ENCODE measurements at regions not wholly inside any gene's neighbourhood (a gene's known extent, or its start where the extent isn't known, plus 50 kb on each side); places are given as distances from the start of the nearest gene placed in this dataset.

DNA sequence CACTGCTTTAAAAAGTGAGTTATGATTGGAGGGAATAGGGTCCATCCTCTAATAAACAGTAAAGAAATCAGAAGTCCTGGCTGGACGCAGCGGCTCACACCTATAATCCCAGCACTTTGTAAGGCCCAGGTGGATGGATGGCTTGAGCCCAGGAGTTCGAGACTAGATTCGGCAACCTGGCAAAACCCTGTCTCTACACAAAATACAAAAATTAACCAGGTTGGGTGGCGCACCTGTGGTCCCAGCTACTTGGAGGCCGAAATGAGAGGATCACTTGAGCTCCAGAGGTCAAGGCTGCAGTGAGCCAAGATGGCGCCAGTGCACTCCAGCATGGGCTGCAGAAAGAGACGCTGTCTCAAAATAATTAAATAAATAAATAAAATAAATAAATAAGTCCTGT is 171.2 kb downstream of the POTEB3 start:
- peaks cover 11% of the 10 kb centered on the region for H3K9me3 Mint-ChIP-seq (ENCODE audit: unreplicated experiment)
- H3K36me3 ChIP-seq (ENCODE audit: insufficient read depth, low read length), result no peaks in the 10 kb centered on the region
- no peak for FAIRE-seq

DNA sequence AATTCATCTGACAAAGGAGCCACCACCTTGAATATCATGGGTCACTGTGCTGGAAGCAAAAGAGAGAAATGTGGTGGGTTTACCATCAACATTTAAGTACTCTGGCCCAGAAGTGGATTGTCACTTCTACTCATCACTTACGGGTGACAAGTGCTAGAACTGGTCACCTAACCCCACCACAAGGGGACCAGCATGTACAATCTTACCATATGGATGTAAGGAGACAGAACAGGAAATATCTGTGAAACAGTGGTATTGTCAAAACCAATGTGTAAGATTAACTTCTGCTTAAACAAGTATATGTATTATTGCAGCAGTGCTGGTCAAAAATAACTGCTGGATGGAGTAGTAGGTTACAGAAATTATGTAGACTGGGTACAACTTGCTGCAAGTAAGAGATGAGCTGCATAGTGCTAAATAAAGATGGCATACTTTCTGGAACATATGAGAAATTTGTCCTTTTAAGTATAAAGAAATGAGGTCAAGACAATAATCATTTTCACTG is 171.8 kb downstream of the POTEB3 start:
- Histone ChIP-seq H3K79me2 (ENCODE audit: insufficient read depth, low read length) (no peaks in the 10 kb centered on the region), H4K20me1 (ENCODE audit: insufficient read depth, low read length) (no peaks in the 10 kb centered on the region), H3K36me3 (ENCODE audit: insufficient read depth, low read length) (no peaks in the 10 kb centered on the region), H3K27me3 (ENCODE audit: insufficient read depth, low read length) (no peaks in the 10 kb centered on the region), H2AFZ (ENCODE audit: low read depth, low read length) (no peak overlapping the region), H3K4me2 (ENCODE audit: low read length) (no peak overlapping the region), H3K9ac (ENCODE audit: low read length) (no peak overlapping the region), H3K9me3 (ENCODE audit: insufficient read depth, low read depth, low read length) (peaks cover 11% of the 10 kb centered on the region), H3K27ac (ENCODE audit: low read depth, low read length) (no peak overlapping the region), H3K4me3 (ENCODE audit: insufficient read depth, low read depth, low read length) (no peak overlapping the region), H3K4me1 (ENCODE audit: insufficient read depth, low read length) (no peaks in the 10 kb centered on the region)
- no peak overlapping the region for H3K27ac Mint-ChIP-seq (ENCODE audit: unreplicated experiment)
- FAIRE-seq (no peak), DNase-seq (ENCODE audit: low read depth) (no peak)
- no peaks in the 10 kb centered on the region for H3K4me1 Mint-ChIP-seq (ENCODE audit: low read depth, unreplicated experiment)
- peaks cover 11% of the 10 kb centered on the region for H3K9me3 Mint-ChIP-seq (ENCODE audit: unreplicated experiment)
- H3K4me3 Mint-ChIP-seq (ENCODE audit: unreplicated experiment), result no peak overlapping the region
- no peaks in the 10 kb centered on the region for H3K36me3 Mint-ChIP-seq (ENCODE audit: low read depth, unreplicated experiment)
- H3K27me3 Mint-ChIP-seq (ENCODE audit: low read depth, unreplicated experiment), result no peaks in the 10 kb centered on the region
- no peak for TF ChIP-seq EZH2 (IDR thresholded peaks at IDR 0.05; ENCODE audit: insufficient read depth, low read length)
- TF ChIP-seq, protein P1, sequence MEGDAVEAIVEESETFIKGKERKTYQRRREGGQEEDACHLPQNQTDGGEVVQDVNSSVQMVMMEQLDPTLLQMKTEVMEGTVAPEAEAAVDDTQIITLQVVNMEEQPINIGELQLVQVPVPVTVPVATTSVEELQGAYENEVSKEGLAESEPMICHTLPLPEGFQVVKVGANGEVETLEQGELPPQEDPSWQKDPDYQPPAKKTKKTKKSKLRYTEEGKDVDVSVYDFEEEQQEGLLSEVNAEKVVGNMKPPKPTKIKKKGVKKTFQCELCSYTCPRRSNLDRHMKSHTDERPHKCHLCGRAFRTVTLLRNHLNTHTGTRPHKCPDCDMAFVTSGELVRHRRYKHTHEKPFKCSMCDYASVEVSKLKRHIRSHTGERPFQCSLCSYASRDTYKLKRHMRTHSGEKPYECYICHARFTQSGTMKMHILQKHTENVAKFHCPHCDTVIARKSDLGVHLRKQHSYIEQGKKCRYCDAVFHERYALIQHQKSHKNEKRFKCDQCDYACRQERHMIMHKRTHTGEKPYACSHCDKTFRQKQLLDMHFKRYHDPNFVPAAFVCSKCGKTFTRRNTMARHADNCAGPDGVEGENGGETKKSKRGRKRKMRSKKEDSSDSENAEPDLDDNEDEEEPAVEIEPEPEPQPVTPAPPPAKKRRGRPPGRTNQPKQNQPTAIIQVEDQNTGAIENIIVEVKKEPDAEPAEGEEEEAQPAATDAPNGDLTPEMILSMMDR (IDR thresholded peaks at IDR 0.05; ENCODE audit: insufficient read depth, low read depth, low read length), result no peak

More for the DNA sequence above, 171.2 kb downstream of the POTEB3 start:
- H3K27ac ChIP-seq (ENCODE audit: low read depth, low read length), result no peak overlapping the region
- no peaks in the 10 kb centered on the region for H3K4me1 Mint-ChIP-seq (ENCODE audit: low read depth, unreplicated experiment)
- no peaks in the 10 kb centered on the region for H3K79me2 ChIP-seq (ENCODE audit: insufficient read depth, low read length)
- no peak overlapping the region for H3K4me2 ChIP-seq (ENCODE audit: low read length)
- H3K27me3 ChIP-seq (ENCODE audit: insufficient read depth, low read length), result no peaks in the 10 kb centered on the region
- H3K27ac Mint-ChIP-seq (ENCODE audit: unreplicated experiment), result no peak overlapping the region
- no peak overlapping the region for H3K4me3 ChIP-seq (ENCODE audit: insufficient read depth, low read depth, low read length)
- H3K4me3 Mint-ChIP-seq (ENCODE audit: unreplicated experiment), result no peak overlapping the region
- no peak overlapping the region for H3K9ac ChIP-seq (ENCODE audit: low read length)
- H3K36me3 Mint-ChIP-seq (ENCODE audit: low read depth, unreplicated experiment), result no peaks in the 10 kb centered on the region
- TF ChIP-seq, protein P1 (IDR thresholded peaks at IDR 0.05; ENCODE audit: insufficient read depth, low read depth, low read length), result no peak
- no peak for TF ChIP-seq EZH2 (IDR thresholded peaks at IDR 0.05; ENCODE audit: insufficient read depth, low read length)
- DNase-seq (ENCODE audit: low read depth), result no peak
- no peaks in the 10 kb centered on the region for H3K4me1 ChIP-seq (ENCODE audit: insufficient read depth, low read length)
- no peaks in the 10 kb centered on the region for H3K27me3 Mint-ChIP-seq (ENCODE audit: low read depth, unreplicated experiment)
- peaks cover 11% of the 10 kb centered on the region for H3K9me3 ChIP-seq (ENCODE audit: insufficient read depth, low read depth, low read length)
- H4K20me1 ChIP-seq (ENCODE audit: insufficient read depth, low read length), result no peaks in the 10 kb centered on the region
- no peak overlapping the region for H2AFZ ChIP-seq (ENCODE audit: low read depth, low read length)

DNA sequence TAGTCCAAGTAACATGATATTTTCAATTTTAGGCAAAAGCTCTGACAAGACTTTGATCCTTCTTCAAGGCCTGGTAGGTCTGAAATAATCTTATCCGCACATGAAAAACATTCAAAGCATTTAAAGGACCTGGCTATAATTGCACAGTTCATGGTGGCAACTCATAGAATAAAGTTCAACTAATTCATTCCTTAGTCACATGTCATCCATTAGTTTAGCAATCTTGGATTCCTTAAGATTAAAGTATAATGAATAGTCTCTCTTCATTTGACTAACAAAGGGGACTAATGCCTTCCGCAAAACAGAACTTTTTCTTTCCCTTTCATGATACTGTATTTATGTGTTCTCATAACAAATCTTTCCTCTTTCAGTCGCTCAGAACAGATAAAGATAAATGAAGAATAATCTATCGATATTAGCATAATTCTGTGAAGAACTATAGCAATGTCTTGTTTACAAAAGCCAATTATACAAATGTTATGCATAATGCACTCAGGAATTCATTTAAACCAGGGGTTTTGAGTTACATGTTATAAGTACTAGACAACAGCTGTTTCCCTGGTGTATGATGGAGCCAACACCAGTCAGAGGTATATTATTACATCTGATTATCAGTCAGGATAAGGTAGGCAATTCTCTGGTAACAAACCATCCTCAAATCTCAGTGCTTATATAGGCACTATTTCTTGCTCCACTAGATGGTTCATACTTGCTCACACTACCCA is 172.5 kb downstream of the POTEB3 start:
- Histone ChIP-seq H3K36me3 (ENCODE audit: insufficient read depth, low read length) (no peaks in the 10 kb centered on the region), H3K27ac (ENCODE audit: low read depth, low read length) (no peak overlapping the region), H3K4me2 (ENCODE audit: low read length) (no peak overlapping the region), H3K4me3 (ENCODE audit: insufficient read depth, low read depth, low read length) (no peak overlapping the region), H4K20me1 (ENCODE audit: insufficient read depth, low read length) (no peaks in the 10 kb centered on the region), H3K9me3 (ENCODE audit: insufficient read depth, low read depth, low read length) (peaks cover 11% of the 10 kb centered on the region), H3K79me2 (ENCODE audit: insufficient read depth, low read length) (no peaks in the 10 kb centered on the region), H3K9ac (ENCODE audit: low read length) (no peak overlapping the region), H2AFZ (ENCODE audit: low read depth, low read length) (no peak overlapping the region), H3K27me3 (ENCODE audit: insufficient read depth, low read length) (no peaks in the 10 kb centered on the region), H3K4me1 (ENCODE audit: insufficient read depth, low read length) (no peaks in the 10 kb centered on the region)
- no peak for DNase-seq (ENCODE audit: low read depth)
- H3K27ac Mint-ChIP-seq (ENCODE audit: unreplicated experiment), result no peak overlapping the region
- TF ChIP-seq EZH2 (IDR thresholded peaks at IDR 0.05; ENCODE audit: insufficient read depth, low read length), result no peak
- TF ChIP-seq, protein P1 (IDR thresholded peaks at IDR 0.05; ENCODE audit: insufficient read depth, low read depth, low read length), result no peak
- H3K36me3 Mint-ChIP-seq (ENCODE audit: low read depth, unreplicated experiment), result no peaks in the 10 kb centered on the region
- no peak for FAIRE-seq
- H3K27me3 Mint-ChIP-seq (ENCODE audit: low read depth, unreplicated experiment), result no peaks in the 10 kb centered on the region
- no peaks in the 10 kb centered on the region for H3K4me1 Mint-ChIP-seq (ENCODE audit: low read depth, unreplicated experiment)
- peaks cover 11% of the 10 kb centered on the region for H3K9me3 Mint-ChIP-seq (ENCODE audit: unreplicated experiment)
- H3K4me3 Mint-ChIP-seq (ENCODE audit: unreplicated experiment), result no peak overlapping the region
